ENCODE measurements at regions not wholly inside any gene's neighbourhood (a gene's known extent, or its start where the extent isn't known, plus 50 kb on each side); places are given as distances from the start of the nearest gene placed in this dataset.

DNA sequence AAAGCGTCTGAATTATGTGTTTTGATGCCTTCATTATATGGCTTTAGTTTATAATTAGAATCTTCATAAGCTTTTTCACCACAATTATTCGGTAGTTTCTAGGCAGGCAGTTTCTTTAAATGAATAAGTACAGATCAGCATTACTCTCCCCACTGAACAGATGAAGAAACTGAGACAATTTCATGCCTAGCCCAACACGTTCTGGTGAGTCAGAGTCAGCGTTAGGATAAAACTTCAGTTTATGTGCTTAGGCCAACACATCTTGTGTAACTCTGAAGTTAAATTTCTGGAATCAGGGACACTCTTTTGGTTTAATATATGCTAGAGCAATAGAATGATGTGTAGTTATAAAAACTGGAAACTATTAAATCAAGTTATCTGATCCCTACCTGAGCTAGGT, 186.7 kb upstream of the ELL2 start:
- no peak overlapping the region for H3K4me3 ChIP-seq (ENCODE audit: control insufficient read depth, low read depth, low read length)
- TF ChIP-seq, protein P1, sequence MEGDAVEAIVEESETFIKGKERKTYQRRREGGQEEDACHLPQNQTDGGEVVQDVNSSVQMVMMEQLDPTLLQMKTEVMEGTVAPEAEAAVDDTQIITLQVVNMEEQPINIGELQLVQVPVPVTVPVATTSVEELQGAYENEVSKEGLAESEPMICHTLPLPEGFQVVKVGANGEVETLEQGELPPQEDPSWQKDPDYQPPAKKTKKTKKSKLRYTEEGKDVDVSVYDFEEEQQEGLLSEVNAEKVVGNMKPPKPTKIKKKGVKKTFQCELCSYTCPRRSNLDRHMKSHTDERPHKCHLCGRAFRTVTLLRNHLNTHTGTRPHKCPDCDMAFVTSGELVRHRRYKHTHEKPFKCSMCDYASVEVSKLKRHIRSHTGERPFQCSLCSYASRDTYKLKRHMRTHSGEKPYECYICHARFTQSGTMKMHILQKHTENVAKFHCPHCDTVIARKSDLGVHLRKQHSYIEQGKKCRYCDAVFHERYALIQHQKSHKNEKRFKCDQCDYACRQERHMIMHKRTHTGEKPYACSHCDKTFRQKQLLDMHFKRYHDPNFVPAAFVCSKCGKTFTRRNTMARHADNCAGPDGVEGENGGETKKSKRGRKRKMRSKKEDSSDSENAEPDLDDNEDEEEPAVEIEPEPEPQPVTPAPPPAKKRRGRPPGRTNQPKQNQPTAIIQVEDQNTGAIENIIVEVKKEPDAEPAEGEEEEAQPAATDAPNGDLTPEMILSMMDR (IDR thresholded peaks at IDR 0.05; ENCODE audit: control insufficient read depth, insufficient read depth, low read depth, low read length, missing control alignments), result no peak
- no peak for DNase-seq (ENCODE audit: low read depth)

DNA sequence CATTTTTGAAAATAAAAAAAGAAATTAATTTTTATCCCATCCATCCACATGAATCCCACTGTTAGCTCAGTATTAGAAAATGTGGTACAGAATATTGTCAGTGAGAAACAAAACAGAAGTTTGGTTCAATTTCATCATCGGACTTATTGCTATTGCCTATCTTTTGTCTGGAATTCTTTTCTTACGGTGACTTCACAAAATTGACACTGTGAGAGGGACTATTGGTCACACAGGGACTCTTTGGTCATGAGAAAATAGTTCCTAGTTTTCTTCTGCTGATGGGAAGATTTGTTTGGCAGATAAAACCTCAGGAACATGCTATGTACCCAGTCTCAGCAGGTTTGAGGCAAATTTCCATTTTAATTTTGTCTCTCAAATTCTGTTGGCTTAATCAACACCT, 186.2 kb upstream of the ELL2 start:
- TF ChIP-seq, protein P1 (IDR thresholded peaks at IDR 0.05; ENCODE audit: control insufficient read depth, insufficient read depth, low read depth, low read length, missing control alignments), result no peak

DNA sequence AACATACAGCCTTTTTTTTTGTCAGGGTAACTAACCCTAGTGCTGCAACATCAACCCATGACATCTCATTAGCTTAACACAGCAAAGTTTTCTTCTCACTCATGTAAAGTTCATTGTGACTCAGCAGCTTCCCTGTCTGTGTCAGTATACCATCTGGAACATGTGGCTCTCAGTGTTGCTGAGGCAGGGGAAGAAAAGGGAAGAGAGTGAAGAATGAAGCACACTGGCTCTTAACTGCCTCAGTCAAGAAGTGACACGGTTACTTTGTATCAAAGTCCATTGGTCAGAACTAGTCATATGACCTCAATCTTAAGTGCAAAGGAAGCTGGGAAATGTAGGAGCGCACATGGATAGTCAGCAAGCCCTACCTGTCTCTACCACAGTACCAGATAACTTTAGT, 185.0 kb upstream of the ELL2 start:
- DNase-seq (ENCODE audit: low read depth), result peak; percentile 65
- TF ChIP-seq, protein P1 (IDR thresholded peaks at IDR 0.05; ENCODE audit: control insufficient read depth, insufficient read depth, low read depth, low read length, missing control alignments), result no peak
- no peak overlapping the region for H3K4me3 ChIP-seq (ENCODE audit: control insufficient read depth, low read depth, low read length)

More for the DNA sequence above, 186.2 kb upstream of the ELL2 start:
- no peak overlapping the region for H3K4me3 ChIP-seq (ENCODE audit: control insufficient read depth, low read depth, low read length)
- no peak for DNase-seq (ENCODE audit: low read depth)

DNA sequence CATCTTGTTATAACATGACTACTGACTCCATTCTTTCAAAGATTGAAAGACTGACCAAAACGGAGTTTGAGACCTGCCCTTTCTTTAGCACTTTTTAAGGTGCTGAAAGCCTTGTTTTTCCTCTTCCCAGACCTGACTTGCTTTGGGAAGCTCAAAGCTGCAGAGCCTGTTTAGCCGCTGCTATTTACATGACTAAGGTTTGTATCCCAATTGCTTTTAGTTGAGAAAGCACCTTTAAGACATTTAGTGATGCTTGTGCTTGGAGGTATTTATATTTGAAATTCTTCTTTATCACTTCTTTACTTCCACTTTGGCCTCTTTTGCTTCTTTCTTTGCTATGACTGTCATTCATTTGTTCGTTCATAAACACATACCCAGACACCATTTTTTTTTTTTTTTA, 182.6 kb upstream of the ELL2 start:
- no peak overlapping the region for H3K4me3 ChIP-seq (ENCODE audit: control insufficient read depth, low read depth, low read length)
- DNase-seq (ENCODE audit: low read depth), result no peak
- TF ChIP-seq, protein P1 (IDR thresholded peaks at IDR 0.05; ENCODE audit: control insufficient read depth, insufficient read depth, low read depth, low read length, missing control alignments), result no peak

DNA sequence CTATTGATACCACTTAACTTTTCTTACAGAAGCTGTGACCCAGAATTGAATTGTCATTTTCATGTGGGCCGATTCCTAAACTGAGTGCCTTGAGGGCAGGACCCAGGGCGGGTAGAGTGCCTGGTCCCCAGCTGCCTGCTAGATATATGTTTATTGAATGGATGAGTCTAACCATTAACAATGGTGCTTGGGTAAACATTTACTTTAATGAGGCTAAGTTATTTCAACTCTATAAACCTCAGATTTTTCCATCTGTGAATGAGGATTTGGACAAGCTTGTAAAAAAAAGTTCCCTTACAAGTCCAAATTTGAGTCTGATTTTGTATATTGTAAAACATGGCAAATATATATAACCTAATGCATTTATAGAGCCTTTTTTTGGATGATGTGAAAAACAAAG, 181.8 kb upstream of the ELL2 start:
- TF ChIP-seq, protein P1 (IDR thresholded peaks at IDR 0.05; ENCODE audit: control insufficient read depth, insufficient read depth, low read depth, low read length, missing control alignments), result no peak
- DNase-seq (ENCODE audit: low read depth), result no peak
- H3K4me3 ChIP-seq (ENCODE audit: control insufficient read depth, low read depth, low read length), result no peak overlapping the region

DNA sequence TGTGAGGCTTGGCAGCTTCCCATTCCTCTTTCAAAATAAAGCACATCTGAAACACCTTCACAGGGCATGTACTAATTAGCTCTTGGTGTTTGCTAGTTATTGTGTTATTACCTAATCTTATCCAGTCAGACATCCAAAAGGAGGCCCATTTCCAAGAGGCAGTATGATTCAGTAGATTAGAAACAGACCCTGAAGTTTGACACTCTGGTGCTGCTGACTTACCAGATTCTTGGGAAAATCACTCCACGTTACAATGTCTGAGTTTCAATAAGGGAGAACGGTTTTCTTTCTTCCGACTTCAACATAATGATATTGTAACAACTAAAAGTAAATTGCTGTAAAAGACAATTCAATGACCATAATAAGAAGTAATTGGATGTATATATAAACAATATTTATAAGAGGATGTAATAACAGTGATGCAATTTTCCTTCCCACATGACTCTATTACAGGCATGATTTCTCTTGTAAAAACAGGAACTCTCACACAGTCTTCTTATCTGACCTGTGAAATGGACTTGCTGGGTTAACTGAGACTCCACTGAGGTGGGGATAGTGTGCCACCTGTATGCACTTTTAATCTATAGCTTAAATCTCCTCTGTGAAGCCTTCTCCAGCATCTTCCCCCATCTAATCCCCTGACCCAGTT, 181.3 kb upstream of the ELL2 start:
- H3K4me3 ChIP-seq (ENCODE audit: control insufficient read depth, low read depth, low read length), result no peak overlapping the region
- TF ChIP-seq, protein P1 (IDR thresholded peaks at IDR 0.05; ENCODE audit: control insufficient read depth, insufficient read depth, low read depth, low read length, missing control alignments), result no peak
- DNase-seq (ENCODE audit: low read depth), result peak; percentile 85

Measured in AG09309 (cell line).